ENCODE measurements at regions not wholly inside any gene's neighbourhood (a gene's known extent, or its start where the extent isn't known, plus 50 kb on each side); places are given as distances from the start of the nearest gene placed in this dataset.

DNA sequence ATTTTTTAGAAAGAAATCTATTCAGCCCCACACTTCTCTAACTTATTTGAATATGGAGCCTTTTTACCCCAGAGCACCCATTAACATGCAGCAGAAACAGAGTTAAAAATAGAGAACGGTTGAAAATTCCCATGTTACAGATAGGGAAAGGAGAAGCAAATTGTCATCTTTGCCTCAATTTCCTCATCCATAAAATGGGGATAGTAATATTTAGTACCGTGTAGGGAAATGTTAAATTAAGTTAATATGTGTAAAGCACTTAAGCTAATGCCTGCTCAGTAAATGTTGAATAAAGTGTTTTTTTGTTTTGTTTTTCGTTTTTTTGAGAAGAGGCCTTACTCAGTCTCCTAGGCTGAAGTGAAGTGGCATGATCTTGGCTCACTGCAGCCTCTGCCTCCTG lies 50.3 kb downstream of the NAV1 start:
- Mint-ChIP-seq H3K27ac (no peak overlapping the region), H3K9me3 (no peaks in the 10 kb centered on the region), H3K4me3 (no peak overlapping the region), H3K36me3 (peaks cover 3% of the 10 kb centered on the region), H3K27me3 (peaks cover 11% of the 10 kb centered on the region), H3K4me1 (no peaks in the 10 kb centered on the region)
- no peak for ATAC-seq (ENCODE audit: low read depth)
- DNase-seq (ENCODE audit: low spot score in 2 of 2) = no peak

DNA sequence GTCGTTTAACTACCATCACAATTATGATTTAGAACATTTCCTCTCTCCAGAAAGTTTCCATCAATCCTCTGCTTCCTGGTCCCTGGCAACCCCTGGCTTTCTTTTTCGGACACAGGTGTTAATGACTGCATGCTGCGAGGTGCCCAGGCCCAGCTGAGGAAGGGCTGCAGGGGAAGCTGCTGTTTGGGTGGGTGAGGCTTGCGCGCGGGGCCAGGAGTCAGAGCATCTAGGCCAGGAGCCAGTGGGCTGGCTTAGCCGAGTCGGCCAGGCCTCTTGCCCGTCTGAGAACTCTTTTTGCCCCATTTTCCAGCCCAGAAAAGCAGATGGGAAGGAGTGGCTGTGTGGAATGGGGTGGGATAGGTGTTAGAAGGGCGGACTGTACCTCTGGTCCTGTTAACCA lies 51.5 kb downstream of the NAV1 start:
- DNase-seq (ENCODE audit: low spot score in 2 of 2) = no peak
- Mint-ChIP-seq H3K9me3 (no peaks in the 10 kb centered on the region), H3K27ac (no peak overlapping the region), H3K4me1 (no peaks in the 10 kb centered on the region), H3K4me3 (no peak overlapping the region), H3K36me3 (peaks cover 3% of the 10 kb centered on the region), H3K27me3 (peaks cover 9% of the 10 kb centered on the region)
- no peak for ATAC-seq (ENCODE audit: low read depth)

DNA sequence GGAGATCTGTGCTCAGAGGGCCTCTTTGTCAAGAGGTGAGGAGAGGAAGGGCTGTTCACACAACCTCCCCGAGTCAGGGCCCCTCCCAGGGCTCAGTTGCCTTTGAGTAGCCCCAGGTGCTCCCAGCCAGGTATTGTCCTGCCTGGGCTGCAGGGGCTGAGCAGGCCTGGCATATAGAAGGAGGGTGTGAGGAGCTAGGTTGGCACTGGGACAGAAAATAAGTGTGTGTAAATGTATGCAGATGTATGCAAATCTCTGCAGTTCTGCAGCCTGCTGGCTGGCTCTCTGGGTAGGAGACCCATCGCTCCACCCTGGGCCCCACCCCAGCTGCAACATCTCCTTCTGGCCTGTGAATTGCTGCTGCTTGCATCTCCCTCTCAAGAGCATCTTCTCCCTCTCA lies 52.4 kb downstream of the NAV1 start:
- Mint-ChIP-seq H3K27me3 (peaks cover 9% of the 10 kb centered on the region), H3K4me1 (no peaks in the 10 kb centered on the region), H3K36me3 (peaks cover 4% of the 10 kb centered on the region), H3K4me3 (no peak overlapping the region), H3K27ac (no peak overlapping the region), H3K9me3 (no peaks in the 10 kb centered on the region)
- ATAC-seq (ENCODE audit: low read depth) (no peak), DNase-seq (ENCODE audit: low spot score in 2 of 2) (no peak)

DNA sequence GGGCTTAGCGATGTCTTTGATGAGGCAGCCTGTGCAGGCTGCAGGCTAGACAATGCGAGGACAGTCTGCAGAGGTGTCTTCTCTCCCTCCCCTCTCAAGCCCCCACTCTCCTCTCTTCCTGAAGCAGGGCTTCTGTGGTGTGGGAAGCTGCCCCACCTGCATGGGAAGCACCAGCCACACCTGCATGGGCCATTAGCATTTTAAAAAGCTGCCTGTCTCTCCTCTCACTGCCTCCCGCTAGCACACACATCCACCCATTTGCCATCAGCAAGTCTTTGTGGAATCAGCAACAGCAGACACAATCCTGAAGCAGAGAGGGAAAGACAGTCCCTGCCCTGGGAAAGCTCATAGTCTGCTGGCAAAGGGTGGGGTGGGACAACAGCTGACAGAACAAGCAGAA lies 53.1 kb downstream of the NAV1 start:
- H3K27ac Mint-ChIP-seq = no peak overlapping the region
- H3K36me3 Mint-ChIP-seq = peaks cover 4% of the 10 kb centered on the region
- peaks cover 9% of the 10 kb centered on the region for H3K27me3 Mint-ChIP-seq
- H3K4me3 Mint-ChIP-seq = no peak overlapping the region
- no peaks in the 10 kb centered on the region for H3K9me3 Mint-ChIP-seq
- no peak for ATAC-seq (ENCODE audit: low read depth)
- no peak for DNase-seq (ENCODE audit: low spot score in 2 of 2)
- H3K4me1 Mint-ChIP-seq = no peaks in the 10 kb centered on the region

GRCh38 chr1:201593200-201593921 lies 54.4 kb downstream of the NAV1 start:
- DNase-seq (ENCODE audit: low spot score in 2 of 2) (no peak), ATAC-seq (ENCODE audit: low read depth) (no peak)
- Mint-ChIP-seq H3K27ac (no peak overlapping the region), H3K4me3 (no peak overlapping the region), H3K27me3 (peaks cover 4% of the 10 kb centered on the region), H3K36me3 (peaks cover 1% of the 10 kb centered on the region), H3K4me1 (no peaks in the 10 kb centered on the region), H3K9me3 (no peaks in the 10 kb centered on the region)

DNA sequence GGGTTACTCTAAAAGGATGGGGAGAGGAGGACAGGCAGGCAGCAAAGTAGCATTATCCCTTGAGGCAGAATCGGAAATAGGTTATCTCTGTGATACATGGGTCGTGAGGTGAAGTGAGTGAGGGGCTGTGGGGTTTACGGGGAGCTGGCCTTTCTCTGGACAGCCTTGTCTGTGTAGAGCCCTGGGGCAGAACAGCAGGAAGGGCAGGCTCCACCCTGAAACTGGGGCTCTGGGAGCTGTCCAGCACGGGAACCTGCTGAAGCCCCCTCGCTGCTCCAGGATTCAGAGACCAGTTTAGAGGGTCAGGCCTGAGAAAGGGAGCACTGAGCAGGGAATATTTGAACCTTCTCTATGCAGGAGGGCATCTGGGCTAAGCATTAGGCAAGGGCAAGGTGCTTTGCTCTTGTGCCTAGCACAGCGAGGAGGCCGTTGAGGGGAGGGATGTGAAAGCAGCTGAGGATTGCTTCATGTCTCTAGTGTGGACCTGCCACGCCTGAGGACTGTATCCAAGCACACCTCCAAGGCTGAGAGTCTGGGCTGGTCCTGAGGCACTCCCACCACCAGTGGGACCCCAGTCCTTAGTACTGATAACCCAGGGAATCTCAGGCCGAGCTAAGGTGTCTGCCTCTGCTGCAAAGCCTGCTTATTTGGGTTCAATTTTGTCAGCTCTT lies 55.8 kb downstream of the NAV1 start:
- peaks cover 4% of the 10 kb centered on the region for H3K27me3 Mint-ChIP-seq
- no peak overlapping the region for H3K27ac Mint-ChIP-seq
- ATAC-seq (ENCODE audit: low read depth) (no peak), DNase-seq (ENCODE audit: low spot score in 2 of 2) (no peak)
- no peaks in the 10 kb centered on the region for H3K4me1 Mint-ChIP-seq
- H3K36me3 Mint-ChIP-seq = peaks cover 1% of the 10 kb centered on the region
- no peaks in the 10 kb centered on the region for H3K9me3 Mint-ChIP-seq
- no peak overlapping the region for H3K4me3 Mint-ChIP-seq

- H3K4me1 Mint-ChIP-seq = no peaks in the 10 kb centered on the region
- H3K27me3 Mint-ChIP-seq = peaks cover 4% of the 10 kb centered on the region
- H3K4me3 Mint-ChIP-seq = no peak overlapping the region
- no peaks in the 10 kb centered on the region for H3K9me3 Mint-ChIP-seq
- no peak overlapping the region for H3K27ac Mint-ChIP-seq
- ATAC-seq (ENCODE audit: low read depth) (no peak), DNase-seq (ENCODE audit: low spot score in 2 of 2) (no peak)
- H3K36me3 Mint-ChIP-seq = peaks cover 1% of the 10 kb centered on the region
These were observed 56.5 kb downstream of the NAV1 start for GRCh38 chr1:201595381-201595780.

DNA sequence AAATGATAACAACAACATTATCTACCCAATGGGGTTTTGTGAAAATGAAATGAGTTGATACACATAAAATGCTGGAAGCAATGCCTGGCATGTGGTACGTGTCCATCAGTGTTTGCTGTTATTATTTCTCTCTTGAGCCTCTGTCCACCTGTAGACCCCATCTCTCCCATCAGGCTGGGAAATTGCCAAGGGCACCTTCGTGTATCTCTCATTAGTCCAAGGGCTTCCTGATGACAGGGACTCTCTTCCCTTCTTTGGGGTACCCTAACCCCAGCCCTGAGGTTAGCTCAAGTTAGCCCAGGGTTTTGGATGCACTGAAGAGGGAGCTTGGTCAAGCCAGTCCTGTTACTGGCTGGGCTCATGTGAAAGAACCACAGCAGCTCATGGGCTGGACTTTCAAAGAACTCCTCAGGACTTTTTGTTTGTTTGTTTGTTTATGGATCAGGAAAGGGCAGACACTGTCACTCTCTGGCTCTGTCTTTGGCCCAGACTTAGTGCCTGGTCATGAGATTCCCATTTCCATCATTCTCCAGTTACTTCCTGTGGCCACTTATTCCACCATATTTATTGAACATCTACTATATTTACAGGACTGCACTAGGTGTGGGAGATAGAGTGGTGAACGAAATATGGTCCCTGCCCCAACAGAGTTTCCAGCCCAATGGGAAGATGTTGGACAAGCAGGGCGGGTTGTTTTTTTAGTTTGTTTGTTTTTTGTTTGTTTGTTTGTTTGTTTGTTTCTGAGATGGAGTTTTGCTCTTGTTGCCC lies 57.4 kb downstream of the NAV1 start:
- H3K27me3 Mint-ChIP-seq = peaks cover 4% of the 10 kb centered on the region
- H3K4me1 Mint-ChIP-seq = no peaks in the 10 kb centered on the region
- no peak overlapping the region for H3K4me3 Mint-ChIP-seq
- no peaks in the 10 kb centered on the region for H3K9me3 Mint-ChIP-seq
- peaks cover 1% of the 10 kb centered on the region for H3K36me3 Mint-ChIP-seq
- no peak for ATAC-seq (ENCODE audit: low read depth)
- no peak for DNase-seq (ENCODE audit: low spot score in 2 of 2)
- H3K27ac Mint-ChIP-seq = no peak overlapping the region

- H3K4me1 Mint-ChIP-seq = no peaks in the 10 kb centered on the region
- H3K27me3 Mint-ChIP-seq = peaks cover 4% of the 10 kb centered on the region
- H3K9me3 Mint-ChIP-seq = no peaks in the 10 kb centered on the region
- no peak overlapping the region for H3K4me3 Mint-ChIP-seq
- ATAC-seq (ENCODE audit: low read depth) (no peak), DNase-seq (ENCODE audit: low spot score in 2 of 2) (no peak)
- H3K27ac Mint-ChIP-seq = no peak overlapping the region
- H3K36me3 Mint-ChIP-seq = peaks cover 1% of the 10 kb centered on the region
These were observed 58.8 kb downstream of the NAV1 start for GRCh38 chr1:201597551-201598230.

- DNase-seq (ENCODE audit: low spot score in 2 of 2) = no peak
- H3K36me3 Mint-ChIP-seq = peaks cover 1% of the 10 kb centered on the region
- H3K9me3 Mint-ChIP-seq = no peaks in the 10 kb centered on the region
- H3K27ac Mint-ChIP-seq = no peak overlapping the region
- H3K27me3 Mint-ChIP-seq = peaks cover 4% of the 10 kb centered on the region
- no peaks in the 10 kb centered on the region for H3K4me1 Mint-ChIP-seq
- ATAC-seq (ENCODE audit: low read depth) = no peak
- no peak overlapping the region for H3K4me3 Mint-ChIP-seq
These were observed 59.5 kb downstream of the NAV1 start for GRCh38 chr1:201598396-201598795.

DNA sequence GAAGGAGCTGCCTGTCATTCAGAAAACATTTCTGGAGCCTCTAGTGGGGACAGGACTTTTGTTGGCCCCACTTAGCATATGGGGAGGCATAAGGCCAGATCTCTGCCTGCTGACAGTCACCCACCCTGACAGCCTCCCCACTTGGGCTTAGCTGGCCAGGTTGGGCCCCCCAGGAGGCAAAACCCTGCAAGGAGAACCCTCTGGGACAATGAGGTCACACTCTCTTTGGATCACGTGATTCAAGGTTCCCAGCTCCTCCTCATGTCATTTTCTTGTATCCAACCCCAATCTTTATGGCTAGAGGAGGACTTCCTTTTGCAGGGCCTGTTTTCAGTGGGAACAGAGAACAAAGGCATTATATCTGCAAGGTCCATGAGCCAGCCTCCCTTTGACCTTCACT lies 60.0 kb downstream of the NAV1 start:
- ATAC-seq (ENCODE audit: low read depth) = no peak
- peaks cover 1% of the 10 kb centered on the region for H3K36me3 Mint-ChIP-seq
- no peak for DNase-seq (ENCODE audit: low spot score in 2 of 2)
- H3K27me3 Mint-ChIP-seq = peaks cover 2% of the 10 kb centered on the region
- H3K27ac Mint-ChIP-seq = no peak overlapping the region
- no peak overlapping the region for H3K4me3 Mint-ChIP-seq
- no peaks in the 10 kb centered on the region for H3K9me3 Mint-ChIP-seq
- no peaks in the 10 kb centered on the region for H3K4me1 Mint-ChIP-seq

DNA sequence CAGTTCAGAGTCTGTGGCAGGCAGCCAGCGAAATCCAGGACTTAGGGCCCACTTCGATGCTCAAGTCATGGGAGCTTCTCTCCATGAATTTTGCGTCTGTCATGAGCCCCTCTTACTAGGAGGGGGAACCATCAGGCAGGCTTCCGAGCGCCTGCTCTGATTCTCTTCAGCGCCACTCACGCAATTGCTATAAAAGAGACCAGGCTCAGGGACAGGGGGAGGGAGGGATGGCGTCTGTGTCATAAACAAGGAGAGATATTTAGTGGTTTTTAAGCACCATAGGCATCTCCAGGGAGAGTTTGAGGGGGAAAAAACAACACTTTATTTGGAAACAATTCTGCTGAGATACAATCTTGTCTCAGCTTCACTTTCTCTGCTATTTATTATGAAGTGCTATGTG lies 60.6 kb downstream of the NAV1 start:
- peaks cover under 1% of the 10 kb centered on the region for H3K27me3 Mint-ChIP-seq
- H3K4me3 Mint-ChIP-seq = no peak overlapping the region
- H3K27ac Mint-ChIP-seq = no peak overlapping the region
- H3K4me1 Mint-ChIP-seq = no peaks in the 10 kb centered on the region
- peaks cover 1% of the 10 kb centered on the region for H3K36me3 Mint-ChIP-seq
- ATAC-seq (ENCODE audit: low read depth) (no peak), DNase-seq (ENCODE audit: low spot score in 2 of 2) (no peak)
- H3K9me3 Mint-ChIP-seq = no peaks in the 10 kb centered on the region

- Mint-ChIP-seq H3K36me3 (no peaks in the 10 kb centered on the region), H3K4me3 (no peak overlapping the region), H3K27me3 (no peaks in the 10 kb centered on the region), H3K4me1 (no peaks in the 10 kb centered on the region), H3K27ac (no peak overlapping the region), H3K9me3 (no peaks in the 10 kb centered on the region)
- no peak for DNase-seq (ENCODE audit: low spot score in 2 of 2)
- ATAC-seq (ENCODE audit: low read depth) = no peak
These were observed 63.7 kb downstream of the NAV1 start for GRCh38 chr1:201602413-201603265.

All from memory B cell (primary cell).